Fibroblast of upper back skin (primary cell): ENCODE measurements at regions not wholly inside any gene's neighbourhood (a gene's known extent, or its start where the extent isn't known, plus 50 kb on each side); places are given as distances from the start of the nearest gene placed in this dataset.

ENCODE experiments used
- DNase-seq: peaks from one replicate; pipeline ENCODE4 v3.0.0-alpha.2; 2013

DNA sequence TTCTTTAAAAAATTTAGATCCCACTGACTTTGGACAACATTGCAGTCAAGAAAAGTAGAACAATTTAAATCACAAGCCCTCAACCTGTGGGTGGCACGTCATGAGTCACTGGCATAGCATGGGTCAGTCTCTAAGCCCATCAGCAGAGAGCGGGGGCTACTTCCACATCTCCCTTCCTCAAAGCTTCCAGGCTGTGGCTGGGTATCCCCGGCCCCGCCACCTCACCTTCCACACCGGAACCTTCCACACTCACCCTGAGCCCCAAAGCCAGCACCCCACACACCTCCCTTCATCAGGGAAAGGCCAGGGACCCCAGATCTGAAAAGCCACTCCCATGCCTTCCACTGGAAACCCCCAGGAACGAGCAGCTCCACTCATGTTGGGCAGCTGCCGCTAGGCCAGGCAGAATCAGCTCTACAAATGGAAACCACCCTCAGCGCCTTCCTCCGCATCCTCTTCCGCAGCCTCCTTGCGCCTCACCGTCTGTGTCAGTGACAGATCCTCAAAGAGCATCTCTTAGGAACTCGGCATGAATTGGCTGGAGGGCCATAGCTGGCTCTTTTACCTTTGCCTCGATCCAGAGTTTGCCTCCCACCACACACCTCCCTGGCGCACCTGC is 156.5 kb downstream of the ERCC6L2 start:
- no peak for DNase-seq

DNA sequence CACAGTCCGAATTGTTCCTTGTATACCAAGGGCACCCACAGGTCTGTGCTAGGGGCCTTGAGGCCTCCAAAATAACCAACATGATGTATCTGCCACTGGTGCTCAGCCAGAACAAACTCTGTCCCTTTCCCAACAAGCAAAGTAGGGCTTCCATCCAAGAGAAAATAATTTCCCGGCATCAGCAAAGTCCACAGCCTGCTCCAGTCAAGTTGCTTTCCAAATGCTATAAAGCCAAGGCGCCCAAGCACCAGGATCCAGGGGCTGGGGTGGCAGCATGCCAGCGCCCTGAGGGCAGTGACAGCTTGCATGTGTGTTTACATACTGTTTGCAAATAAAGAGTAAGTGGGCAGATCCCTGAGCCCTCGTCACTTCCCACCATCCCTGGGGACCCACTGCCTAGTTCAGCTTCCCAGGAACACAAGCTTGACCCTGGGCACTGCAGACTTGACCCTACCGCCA is 155.9 kb downstream of the ERCC6L2 start:
- no peak for DNase-seq

DNA sequence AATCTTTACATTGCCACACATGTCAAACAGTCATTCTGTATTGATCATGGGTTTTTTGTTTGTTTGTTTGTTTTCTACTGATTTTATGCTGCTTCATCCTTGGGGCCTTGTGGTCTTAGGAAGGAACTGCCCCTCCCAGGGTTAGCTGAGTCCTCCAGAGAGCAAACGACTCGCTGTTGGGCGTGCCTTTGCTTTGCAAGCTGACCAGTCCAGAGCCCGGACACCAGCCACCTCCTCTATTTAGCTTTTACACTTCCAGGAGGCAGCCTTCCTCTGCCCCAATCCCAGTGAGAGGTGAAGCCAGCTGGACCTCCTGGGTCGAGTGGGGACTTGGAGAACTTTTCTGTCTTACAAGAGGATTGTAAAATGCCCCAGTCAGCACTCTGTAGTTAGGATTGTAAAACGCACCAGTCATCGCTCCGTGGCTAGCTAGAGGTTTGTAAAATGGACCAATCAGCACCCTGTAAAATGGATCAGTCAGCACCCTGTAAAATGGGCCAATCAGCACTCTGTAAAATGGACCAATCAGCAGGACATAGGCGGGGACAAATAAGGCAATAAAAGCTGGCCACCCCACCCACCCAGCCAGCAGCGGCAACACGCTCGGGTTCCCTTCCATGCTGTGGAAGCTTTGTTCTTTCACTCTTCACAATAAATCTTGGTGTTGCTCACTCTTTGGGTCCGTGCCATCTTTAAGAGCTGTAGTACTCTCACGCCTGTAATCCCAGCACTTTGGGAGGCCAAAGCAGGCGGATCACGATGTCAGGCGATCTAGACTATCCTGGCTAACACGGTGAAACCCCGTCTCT is 154.4 kb downstream of the ERCC6L2 start:
- no peak for DNase-seq

DNA sequence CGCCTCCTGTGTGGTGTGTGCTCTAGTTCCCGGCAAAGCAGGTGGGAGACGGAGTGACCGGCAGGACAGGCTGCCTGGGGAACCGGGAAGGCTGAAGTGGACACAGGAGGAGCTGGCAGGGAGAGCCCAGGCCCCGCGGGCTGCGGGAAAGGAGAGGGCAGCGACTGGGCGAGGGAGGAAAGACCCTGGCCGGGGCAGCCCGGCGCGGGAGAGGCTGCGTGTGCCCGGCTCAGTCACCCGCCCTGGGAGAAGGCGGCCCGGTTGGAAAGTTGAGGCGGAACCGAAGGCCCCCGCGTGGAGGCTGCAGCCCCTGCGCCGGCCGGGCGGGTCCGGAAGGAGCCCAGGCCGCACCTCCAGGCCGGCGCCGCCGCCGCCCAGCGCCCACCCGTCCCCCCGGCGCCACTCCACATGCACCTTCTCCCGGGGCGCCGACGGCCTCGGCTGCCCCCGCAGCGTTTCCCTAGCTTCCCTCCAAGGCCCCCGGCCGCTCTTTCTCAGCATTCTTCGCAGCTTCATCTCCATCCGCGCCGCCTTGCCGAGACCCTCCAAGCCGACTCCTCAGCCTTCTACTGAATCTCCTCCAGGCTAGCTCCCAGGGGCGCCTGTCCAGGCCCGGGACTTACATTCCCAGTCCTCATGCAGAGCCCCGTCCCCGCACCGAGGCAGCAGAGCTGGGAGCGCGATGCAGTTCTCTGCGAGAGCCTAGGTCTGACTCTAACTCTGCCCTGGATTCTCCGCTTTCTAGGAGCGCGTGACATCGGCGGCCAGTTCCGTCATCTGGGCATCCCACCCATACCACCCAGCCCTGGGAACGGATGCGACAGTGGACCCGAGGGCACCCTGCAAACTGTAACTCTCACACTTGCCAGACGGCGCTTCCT is 152.0 kb downstream of the ERCC6L2 start:
- no peak for DNase-seq

DNA sequence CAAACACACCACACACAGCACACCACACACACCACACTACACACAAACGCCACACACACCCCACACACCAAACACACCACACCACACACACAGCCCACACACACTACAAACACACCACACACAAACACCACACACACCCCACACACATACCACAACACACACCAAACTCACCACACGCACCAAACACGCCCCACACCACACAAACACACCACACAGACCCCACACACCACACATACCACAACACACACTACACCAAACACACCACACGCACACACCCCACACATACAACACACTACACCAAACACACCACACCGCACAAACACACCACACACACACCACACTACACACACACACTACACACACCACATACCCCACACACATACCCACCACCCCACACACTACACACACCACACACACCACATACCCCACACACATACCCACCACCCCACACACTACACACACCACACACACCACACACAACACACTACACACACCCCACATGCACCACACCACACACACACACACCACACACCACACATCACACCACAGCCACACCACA is 151.2 kb downstream of the ERCC6L2 start:
- DNase-seq: no peak

DNA sequence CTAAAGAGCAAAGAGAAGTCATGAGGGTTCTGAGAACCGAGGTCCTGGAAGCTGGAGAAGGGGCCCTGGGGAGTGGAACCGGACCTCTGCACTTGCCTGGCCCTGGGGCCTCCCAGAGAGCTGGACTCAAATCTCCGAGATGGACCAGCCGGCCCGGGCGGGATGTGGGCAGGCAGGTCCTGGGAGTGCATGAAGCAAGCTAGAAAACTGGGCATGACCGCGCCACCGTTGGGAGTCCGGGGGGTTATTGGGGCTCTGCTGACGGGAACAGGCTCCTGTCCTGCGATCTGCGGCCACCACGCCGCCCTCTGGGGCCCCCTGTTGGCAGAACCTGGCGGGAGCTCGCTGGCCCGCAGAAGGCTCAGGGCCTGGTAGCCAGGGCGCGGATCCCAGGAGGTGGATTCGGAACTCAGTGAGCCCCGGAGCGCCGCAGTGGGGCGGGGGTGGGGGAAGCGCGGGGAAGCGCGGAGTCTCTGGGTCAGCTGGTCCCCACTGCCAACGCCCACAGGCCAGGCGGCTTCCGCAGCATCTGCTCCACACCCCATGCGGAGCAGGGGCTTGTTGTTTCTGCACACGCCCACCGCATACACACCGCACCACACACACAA is 150.6 kb downstream of the ERCC6L2 start:
- DNase-seq: no peak

DNA sequence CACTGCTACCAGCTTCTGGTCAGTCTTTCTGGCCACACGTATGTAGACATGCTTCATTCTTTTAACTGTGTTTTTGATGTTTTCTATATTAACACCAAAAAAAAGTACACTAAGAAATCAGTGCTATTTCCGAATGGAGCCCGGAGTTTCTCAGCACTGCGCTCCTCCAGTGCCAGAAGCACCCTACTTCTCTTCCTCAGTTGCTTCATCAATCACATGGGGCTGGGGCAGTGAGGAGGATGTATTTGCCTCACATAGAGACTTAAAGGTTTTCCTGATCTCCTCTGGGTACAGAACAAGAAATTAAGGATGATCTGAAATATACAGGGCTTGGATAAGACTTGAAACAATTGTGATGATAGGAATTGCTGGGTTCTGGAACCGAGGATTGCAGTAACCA is 148.0 kb downstream of the ERCC6L2 start:
- DNase-seq: no peak

DNA sequence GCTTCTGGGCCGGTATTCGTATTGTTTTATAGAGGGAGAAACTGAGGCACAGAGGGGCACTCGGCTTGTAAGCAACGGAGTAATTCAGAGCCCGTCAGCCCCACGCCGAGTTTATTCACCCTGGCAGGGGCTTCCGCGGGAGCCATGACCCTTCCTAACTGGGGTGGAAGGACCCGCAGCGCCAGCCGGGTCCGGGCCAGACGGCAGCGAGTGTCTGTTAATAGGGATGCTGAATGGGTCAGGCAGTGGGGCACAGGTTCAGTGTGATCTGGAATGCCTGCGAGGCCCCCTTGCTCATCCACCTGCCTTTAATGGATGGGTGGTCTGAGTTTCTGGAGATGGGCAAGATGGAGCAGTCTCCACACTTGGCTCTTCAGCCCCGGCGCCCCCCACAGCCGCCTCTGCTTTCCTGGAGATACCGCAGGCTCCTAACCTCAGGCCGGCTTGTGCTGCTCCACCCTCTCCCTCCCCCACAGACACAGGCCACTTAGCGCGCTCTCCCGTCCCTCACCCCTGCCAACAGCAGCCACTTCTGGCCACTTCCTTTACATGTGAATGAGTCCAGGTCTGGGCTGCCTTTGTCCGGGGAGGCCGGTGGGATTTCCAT is 147.1 kb downstream of the ERCC6L2 start:
- no peak for DNase-seq

DNA sequence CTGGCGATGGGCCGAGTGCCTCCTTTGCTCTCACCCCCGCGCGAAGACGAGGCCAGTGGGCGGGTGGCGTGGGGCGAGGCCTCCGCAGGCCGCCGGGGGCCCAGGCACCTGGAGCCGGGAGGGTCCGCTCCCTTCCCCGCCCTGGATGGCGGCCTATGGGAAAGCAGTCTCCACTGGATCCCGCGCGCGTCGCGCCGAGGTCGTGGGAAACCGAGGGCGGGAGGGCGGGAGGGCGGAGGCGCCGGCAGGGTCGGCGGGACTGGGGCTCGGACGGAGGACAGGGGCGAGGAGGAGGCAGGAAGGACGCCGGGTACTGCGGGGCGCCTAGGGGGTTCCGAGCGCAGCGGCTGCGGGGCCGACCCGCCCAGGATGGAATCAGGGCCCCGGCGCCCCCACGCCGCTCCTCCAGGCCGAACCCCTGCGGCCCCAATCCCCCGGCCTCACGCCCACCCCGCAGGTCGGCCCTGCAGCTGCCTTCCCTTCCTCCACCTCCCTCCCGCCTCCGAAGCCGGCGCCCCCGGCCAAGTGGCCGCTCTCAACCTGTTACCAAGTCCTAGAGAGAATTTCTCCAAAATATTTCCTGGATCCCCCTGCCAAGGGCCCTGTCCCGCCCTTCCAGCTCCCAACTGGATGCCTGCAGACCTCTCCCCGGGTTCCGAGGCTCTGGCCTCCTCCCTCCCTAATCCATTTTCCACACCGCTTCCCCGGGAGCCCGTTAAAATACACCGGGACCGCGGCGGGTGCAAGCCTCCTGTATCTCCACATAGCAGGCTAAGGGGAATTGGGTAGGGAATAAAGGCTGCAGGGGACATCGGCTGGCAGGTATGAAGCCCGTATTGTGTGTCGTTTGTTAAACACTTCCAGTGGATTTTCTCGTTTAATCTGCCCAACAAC is 146.3 kb downstream of the ERCC6L2 start:
- no peak for DNase-seq

DNA sequence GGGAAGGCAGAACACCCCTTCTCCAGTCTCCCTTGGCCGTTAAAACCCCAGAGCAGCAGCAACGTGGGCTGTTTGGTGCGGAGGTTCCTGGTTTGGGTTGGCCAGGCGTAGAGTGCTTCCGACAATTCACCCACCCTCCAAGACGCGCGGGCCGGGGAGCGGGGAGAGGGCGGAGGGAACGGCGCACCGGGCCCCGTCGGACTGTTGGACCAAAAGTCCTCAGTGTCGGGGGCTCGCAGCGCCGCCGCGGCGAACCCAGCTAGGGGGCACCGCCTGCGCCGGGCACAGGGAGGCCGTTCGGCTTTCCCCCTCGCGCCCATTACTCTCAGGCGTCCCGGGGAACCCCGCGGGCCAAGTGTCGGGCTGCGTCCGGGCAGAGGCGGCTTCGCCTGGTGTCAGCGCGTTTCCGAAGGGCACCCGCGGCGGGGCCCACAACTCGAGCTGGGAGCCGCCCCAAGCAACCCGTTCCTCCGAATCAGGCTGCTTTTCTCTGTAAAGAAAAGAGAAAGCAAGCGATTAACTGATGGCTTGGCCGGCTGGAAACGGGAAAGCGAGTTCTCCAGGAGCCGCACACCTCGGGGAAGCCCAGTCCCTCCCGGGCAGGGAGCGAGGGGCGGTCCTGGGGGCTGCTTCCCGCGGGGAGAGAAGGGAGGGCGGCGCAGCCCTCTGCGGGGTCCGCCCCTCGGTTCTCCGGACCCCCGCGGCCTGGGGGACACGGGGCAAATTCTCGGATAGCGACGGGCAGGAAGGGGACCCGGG is 145.5 kb downstream of the ERCC6L2 start:
- DNase-seq: no peak

DNA sequence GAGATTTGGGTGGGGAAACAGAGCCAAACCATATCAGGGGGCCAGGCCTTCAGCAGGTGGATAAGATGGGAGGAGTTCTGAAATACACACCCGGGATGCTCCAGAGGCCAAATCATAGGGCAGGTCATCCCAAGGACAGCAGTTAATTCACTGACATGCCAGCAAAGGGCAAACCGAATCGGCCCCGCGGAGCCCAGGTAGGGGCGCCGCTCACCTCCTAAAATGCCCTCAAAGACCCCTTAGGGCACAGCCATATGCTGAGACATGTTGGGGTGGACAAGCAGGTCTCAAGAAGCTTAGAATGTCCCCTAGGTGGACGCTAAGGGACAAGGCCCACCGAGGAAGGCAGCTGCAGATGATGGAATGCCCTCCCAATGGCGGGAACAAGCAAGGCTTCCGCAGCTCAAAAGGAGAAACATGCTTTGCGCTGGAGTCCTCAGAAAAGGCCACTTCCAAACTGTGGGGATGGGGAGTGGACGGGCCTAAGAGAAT is 144.9 kb downstream of the ERCC6L2 start:
- DNase-seq: no peak
